Stomach smooth muscle (tissue), 2 donors: ENCODE measurements at regions not wholly inside any gene's neighbourhood (a gene's known extent, or its start where the extent isn't known, plus 50 kb on each side); places are given as distances from the start of the nearest gene placed in this dataset.

Experiments
- H3K27ac ChIP-seq: one replicate; pipeline ENCODE4 v1.7.0; 2013; ENCODE audit warnings: mild to moderate bottlenecking, low read length, inconsistent platforms
- H3K27me3 ChIP-seq, 2 donors: one replicate each; pipeline ENCODE4 v1.7.0; 2013; ENCODE audit warnings: low read length in 2 of 2; ENCODE audit not compliant: insufficient read depth in 2 of 2, control insufficient read depth in 1 of 2
- H3K36me3 ChIP-seq, 2 donors: one replicate each; pipeline ENCODE4 v1.7.0; 2013; ENCODE audit warnings: low read length in 2 of 2; ENCODE audit not compliant: control insufficient read depth in 2 of 2, insufficient read depth in 2 of 2
- H3K4me1 ChIP-seq: one replicate; pipeline ENCODE4 v1.7.0; 2013; ENCODE audit warnings: low read length; ENCODE audit not compliant: control insufficient read depth, insufficient read depth
- H3K4me3 ChIP-seq, 2 donors: one replicate each; pipeline ENCODE4 v1.7.0; 2013; ENCODE audit warnings: low read length in 2 of 2
- H3K9ac ChIP-seq, 2 donors: one replicate each; pipeline ENCODE4 v1.7.0; 2013; ENCODE audit warnings: low read length in 2 of 2, mild to moderate bottlenecking in 1 of 2
- H3K9me3 ChIP-seq, 2 donors: one replicate each; pipeline ENCODE4 v1.7.0; 2013; ENCODE audit warnings: low read length in 2 of 2; ENCODE audit not compliant: control insufficient read depth in 2 of 2
- donor health status: healthy.
- donor health status: Pancreatic carcinoma.

- Histone ChIP-seq H3K9me3 (peaks cover 0 to 2% of the 10 kb centered on the region in 2 donors), H3K36me3 (no peaks in the 10 kb centered on the region), H3K4me3 (no peak overlapping the region), H3K4me1 (no peaks in the 10 kb centered on the region), H3K27me3 (peaks cover 4 to 9% of the 10 kb centered on the region in 2 donors), H3K27ac (no peak overlapping the region), H3K9ac (no peak overlapping the region)
Measured at GRCh38 chr12:130073721-130074120, 88.5 kb upstream of the FZD10 start.

- H3K27me3 ChIP-seq, result peaks cover 7 to 8% of the 10 kb centered on the region in 2 donors
- no peak overlapping the region for H3K27ac ChIP-seq
- H3K4me1 ChIP-seq, result no peaks in the 10 kb centered on the region
- H3K4me3 ChIP-seq, result no peak overlapping the region
- no peaks in the 10 kb centered on the region for H3K36me3 ChIP-seq
- H3K9me3 ChIP-seq, result peaks cover 0 to 2% of the 10 kb centered on the region in 2 donors
- no peak overlapping the region for H3K9ac ChIP-seq
Measured at GRCh38 chr12:130074661-130075406, 87.4 kb upstream of the FZD10 start.

GRCh38 chr12:130075497-130076076 is 86.7 kb upstream of the FZD10 start:
- Histone ChIP-seq H3K9ac (no peak overlapping the region), H3K4me3 (no peak overlapping the region), H3K27ac (no peak overlapping the region), H3K4me1 (no peaks in the 10 kb centered on the region), H3K27me3 (peaks cover 5 to 7% of the 10 kb centered on the region in 2 donors), H3K36me3 (no peaks in the 10 kb centered on the region), H3K9me3 (peaks cover 0 to 2% of the 10 kb centered on the region in 2 donors)

- peaks cover 5 to 7% of the 10 kb centered on the region in 2 donors for H3K27me3 ChIP-seq
- peaks cover 0 to 2% of the 10 kb centered on the region in 2 donors for H3K9me3 ChIP-seq
- no peak overlapping the region for H3K9ac ChIP-seq
- no peak overlapping the region for H3K27ac ChIP-seq
- H3K4me1 ChIP-seq, result no peaks in the 10 kb centered on the region
- no peak overlapping the region for H3K4me3 ChIP-seq
- H3K36me3 ChIP-seq, result no peaks in the 10 kb centered on the region
Measured at GRCh38 chr12:130076126-130076525, 86.1 kb upstream of the FZD10 start.

- peaks cover 7% of the 10 kb centered on the region in 2 donors for H3K27me3 ChIP-seq
- H3K9me3 ChIP-seq, result peaks cover 0 to 2% of the 10 kb centered on the region in 2 donors
- no peaks in the 10 kb centered on the region for H3K36me3 ChIP-seq
- no peak overlapping the region for H3K27ac ChIP-seq
- no peak overlapping the region for H3K9ac ChIP-seq
- no peak overlapping the region for H3K4me3 ChIP-seq
- H3K4me1 ChIP-seq, result no peaks in the 10 kb centered on the region
Measured at GRCh38 chr12:130076752-130077151, 85.5 kb upstream of the FZD10 start.

GRCh38 chr12:130078852-130079251 is 83.4 kb upstream of the FZD10 start:
- no peak overlapping the region for H3K9ac ChIP-seq
- no peak overlapping the region for H3K4me3 ChIP-seq
- H3K9me3 ChIP-seq, result peaks cover 0 to 2% of the 10 kb centered on the region in 2 donors
- no peak overlapping the region for H3K27ac ChIP-seq
- no peaks in the 10 kb centered on the region for H3K36me3 ChIP-seq
- H3K27me3 ChIP-seq, result peaks cover 7 to 8% of the 10 kb centered on the region in 2 donors
- H3K4me1 ChIP-seq, result no peaks in the 10 kb centered on the region

GRCh38 chr12:130079279-130079678 is 83.0 kb upstream of the FZD10 start:
- Histone ChIP-seq H3K4me3 (no peak overlapping the region), H3K27me3 (peaks cover 7 to 10% of the 10 kb centered on the region in 2 donors), H3K27ac (no peak overlapping the region), H3K9ac (no peak overlapping the region), H3K4me1 (no peaks in the 10 kb centered on the region), H3K36me3 (no peaks in the 10 kb centered on the region), H3K9me3 (peaks cover 0 to 2% of the 10 kb centered on the region in 2 donors)

GRCh38 chr12:130080205-130080604 is 82.1 kb upstream of the FZD10 start:
- peaks cover 7 to 10% of the 10 kb centered on the region in 2 donors for H3K27me3 ChIP-seq
- H3K27ac ChIP-seq, result no peak overlapping the region
- H3K4me1 ChIP-seq, result no peaks in the 10 kb centered on the region
- no peak overlapping the region for H3K9ac ChIP-seq
- H3K9me3 ChIP-seq, result peaks cover 0 to 2% of the 10 kb centered on the region in 2 donors
- no peaks in the 10 kb centered on the region for H3K36me3 ChIP-seq
- no peak overlapping the region for H3K4me3 ChIP-seq

- no peaks in the 10 kb centered on the region for H3K4me1 ChIP-seq
- H3K27me3 ChIP-seq, result peaks cover 3 to 11% of the 10 kb centered on the region in 2 donors
- no peaks in the 10 kb centered on the region for H3K36me3 ChIP-seq
- H3K4me3 ChIP-seq, result no peak overlapping the region
- peaks cover 0 to 2% of the 10 kb centered on the region in 2 donors for H3K9me3 ChIP-seq
- no peak overlapping the region for H3K9ac ChIP-seq
- H3K27ac ChIP-seq, result no peak overlapping the region
Measured at GRCh38 chr12:130081117-130081805, 81.0 kb upstream of the FZD10 start.

- Histone ChIP-seq H3K27ac (no peak overlapping the region), H3K4me1 (no peaks in the 10 kb centered on the region), H3K9me3 (peaks cover 0 to 2% of the 10 kb centered on the region in 2 donors), H3K27me3 (peaks cover 3 to 11% of the 10 kb centered on the region in 2 donors), H3K9ac (no peak overlapping the region), H3K36me3 (no peaks in the 10 kb centered on the region), H3K4me3 (no peak overlapping the region)
Measured at GRCh38 chr12:130083002-130083401, 79.3 kb upstream of the FZD10 start.
